SK-N-SH (cell line): ENCODE measurements at regions not wholly inside any gene's neighbourhood (a gene's known extent, or its start where the extent isn't known, plus 50 kb on each side); places are given as distances from the start of the nearest gene placed in this dataset.

Experiments used
- ELF1 ChIP-seq: IDR thresholded peaks from 2 replicates; pipeline ENCODE4 v1.4.0; 2012
- EP300 ChIP-seq, 2 experiments: IDR thresholded peaks; 2 replicates each; pipeline versions ENCODE4 v1.4.0 to v1.6.1; 2012; ENCODE audit warnings: borderline replicate concordance in 1 of 2, low read depth in 1 of 2, low read length in 1 of 2
- JUND ChIP-seq: IDR thresholded peaks from 2 replicates; pipeline ENCODE4 v1.4.0; 2012
- NRF1 ChIP-seq: IDR thresholded peaks from 2 replicates; pipeline ENCODE4 v1.6.1; 2012; ENCODE audit warnings: low read depth, mild to moderate bottlenecking, low read length
- POLR2AphosphoS5 ChIP-seq: IDR thresholded peaks from 2 replicates; pipeline ENCODE4 v1.6.1; 2012; ENCODE audit warnings: low read depth, low read length
- RAD21 ChIP-seq: IDR thresholded peaks from 2 replicates; pipeline ENCODE4 v1.6.1; 2012; ENCODE audit warnings: mild to moderate bottlenecking, low read length
- RCOR1 ChIP-seq: fragments of 150-350 bp; IDR thresholded peaks from 2 replicates; pipeline ENCODE4 v1.6.1; 2017; ENCODE audit warnings: antibody characterized with exemption, low read length
- TCF12 ChIP-seq: IDR thresholded peaks from 2 replicates; pipeline ENCODE4 v1.4.0; 2012
- TEAD4 ChIP-seq: IDR thresholded peaks from 2 replicates; pipeline ENCODE4 v1.4.0; 2012; ENCODE audit warnings: mild to moderate bottlenecking, borderline replicate concordance; ENCODE audit not compliant: insufficient read depth
- YY1 ChIP-seq: IDR thresholded peaks from 2 replicates; pipeline ENCODE4 v1.4.0; 2012; ENCODE audit warnings: low read depth, mild to moderate bottlenecking
- TF ChIP-seq, protein P1 (sequence below): fragments of 200-600 bp; sonication (generic); IDR thresholded peaks from 2 replicates; pipeline ENCODE4 v1.6.1; 2017; ENCODE audit warnings: antibody characterized with exemption, mild to moderate bottlenecking, moderate library complexity
- TF ChIP-seq, protein P2 (sequence below): IDR thresholded peaks from 2 replicates; pipeline ENCODE4; 2012
- TF ChIP-seq, protein P3 (sequence below): IDR thresholded peaks from 2 replicates; pipeline ENCODE4 v1.4.0; 2012; ENCODE audit warnings: low read depth
- TF ChIP-seq, protein P4 (sequence below): IDR thresholded peaks from 2 replicates; pipeline ENCODE4 v1.6.1; 2012; ENCODE audit warnings: mild to moderate bottlenecking, low read depth, low read length, moderate library complexity

DNA sequence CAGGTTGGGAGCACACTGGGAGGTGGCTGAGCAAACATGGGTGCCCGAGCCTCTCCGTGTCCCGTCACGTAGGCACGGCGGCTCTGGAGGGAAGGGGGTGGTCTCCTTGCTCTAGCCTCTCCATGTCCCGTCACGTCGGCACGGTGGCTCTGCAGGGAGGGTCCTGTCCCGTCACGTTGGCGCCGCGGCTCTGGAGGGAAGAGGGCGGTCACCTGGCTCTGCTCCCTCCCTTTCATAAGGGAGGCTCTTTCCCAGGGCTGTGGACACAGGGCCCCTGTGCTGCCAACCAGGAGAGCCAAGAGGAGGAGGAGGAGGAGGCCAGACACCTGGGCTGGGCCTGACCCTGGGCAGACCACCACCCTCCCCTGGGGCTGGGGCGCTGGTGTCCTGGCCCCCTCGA is 1173.7 kb downstream of the BRD1 start:
- TF ChIP-seq EP300 (IDR thresholded peaks at IDR 0.05; ENCODE audit: borderline replicate concordance in 1 of 2, low read depth in 1 of 2, low read length in 1 of 2) (no peak), POLR2AphosphoS5 (no peak), RAD21 (no peak), TCF12 (no peak), ELF1 (no peak), RCOR1 (no peak), TEAD4 (no peak), YY1 (no peak), NRF1 (no peak), JUND (no peak)
- TF ChIP-seq, protein P1, sequence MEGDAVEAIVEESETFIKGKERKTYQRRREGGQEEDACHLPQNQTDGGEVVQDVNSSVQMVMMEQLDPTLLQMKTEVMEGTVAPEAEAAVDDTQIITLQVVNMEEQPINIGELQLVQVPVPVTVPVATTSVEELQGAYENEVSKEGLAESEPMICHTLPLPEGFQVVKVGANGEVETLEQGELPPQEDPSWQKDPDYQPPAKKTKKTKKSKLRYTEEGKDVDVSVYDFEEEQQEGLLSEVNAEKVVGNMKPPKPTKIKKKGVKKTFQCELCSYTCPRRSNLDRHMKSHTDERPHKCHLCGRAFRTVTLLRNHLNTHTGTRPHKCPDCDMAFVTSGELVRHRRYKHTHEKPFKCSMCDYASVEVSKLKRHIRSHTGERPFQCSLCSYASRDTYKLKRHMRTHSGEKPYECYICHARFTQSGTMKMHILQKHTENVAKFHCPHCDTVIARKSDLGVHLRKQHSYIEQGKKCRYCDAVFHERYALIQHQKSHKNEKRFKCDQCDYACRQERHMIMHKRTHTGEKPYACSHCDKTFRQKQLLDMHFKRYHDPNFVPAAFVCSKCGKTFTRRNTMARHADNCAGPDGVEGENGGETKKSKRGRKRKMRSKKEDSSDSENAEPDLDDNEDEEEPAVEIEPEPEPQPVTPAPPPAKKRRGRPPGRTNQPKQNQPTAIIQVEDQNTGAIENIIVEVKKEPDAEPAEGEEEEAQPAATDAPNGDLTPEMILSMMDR = no peak
- TF ChIP-seq, protein P2, sequence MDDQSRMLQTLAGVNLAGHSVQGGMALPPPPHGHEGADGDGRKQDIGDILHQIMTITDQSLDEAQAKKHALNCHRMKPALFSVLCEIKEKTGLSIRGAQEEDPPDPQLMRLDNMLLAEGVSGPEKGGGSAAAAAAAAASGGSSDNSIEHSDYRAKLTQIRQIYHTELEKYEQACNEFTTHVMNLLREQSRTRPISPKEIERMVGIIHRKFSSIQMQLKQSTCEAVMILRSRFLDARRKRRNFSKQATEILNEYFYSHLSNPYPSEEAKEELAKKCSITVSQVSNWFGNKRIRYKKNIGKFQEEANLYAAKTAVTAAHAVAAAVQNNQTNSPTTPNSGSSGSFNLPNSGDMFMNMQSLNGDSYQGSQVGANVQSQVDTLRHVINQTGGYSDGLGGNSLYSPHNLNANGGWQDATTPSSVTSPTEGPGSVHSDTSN = no peak
- TF ChIP-seq, protein P3, sequence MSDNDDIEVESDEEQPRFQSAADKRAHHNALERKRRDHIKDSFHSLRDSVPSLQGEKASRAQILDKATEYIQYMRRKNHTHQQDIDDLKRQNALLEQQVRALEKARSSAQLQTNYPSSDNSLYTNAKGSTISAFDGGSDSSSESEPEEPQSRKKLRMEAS = no peak
- TF ChIP-seq, protein P4, sequence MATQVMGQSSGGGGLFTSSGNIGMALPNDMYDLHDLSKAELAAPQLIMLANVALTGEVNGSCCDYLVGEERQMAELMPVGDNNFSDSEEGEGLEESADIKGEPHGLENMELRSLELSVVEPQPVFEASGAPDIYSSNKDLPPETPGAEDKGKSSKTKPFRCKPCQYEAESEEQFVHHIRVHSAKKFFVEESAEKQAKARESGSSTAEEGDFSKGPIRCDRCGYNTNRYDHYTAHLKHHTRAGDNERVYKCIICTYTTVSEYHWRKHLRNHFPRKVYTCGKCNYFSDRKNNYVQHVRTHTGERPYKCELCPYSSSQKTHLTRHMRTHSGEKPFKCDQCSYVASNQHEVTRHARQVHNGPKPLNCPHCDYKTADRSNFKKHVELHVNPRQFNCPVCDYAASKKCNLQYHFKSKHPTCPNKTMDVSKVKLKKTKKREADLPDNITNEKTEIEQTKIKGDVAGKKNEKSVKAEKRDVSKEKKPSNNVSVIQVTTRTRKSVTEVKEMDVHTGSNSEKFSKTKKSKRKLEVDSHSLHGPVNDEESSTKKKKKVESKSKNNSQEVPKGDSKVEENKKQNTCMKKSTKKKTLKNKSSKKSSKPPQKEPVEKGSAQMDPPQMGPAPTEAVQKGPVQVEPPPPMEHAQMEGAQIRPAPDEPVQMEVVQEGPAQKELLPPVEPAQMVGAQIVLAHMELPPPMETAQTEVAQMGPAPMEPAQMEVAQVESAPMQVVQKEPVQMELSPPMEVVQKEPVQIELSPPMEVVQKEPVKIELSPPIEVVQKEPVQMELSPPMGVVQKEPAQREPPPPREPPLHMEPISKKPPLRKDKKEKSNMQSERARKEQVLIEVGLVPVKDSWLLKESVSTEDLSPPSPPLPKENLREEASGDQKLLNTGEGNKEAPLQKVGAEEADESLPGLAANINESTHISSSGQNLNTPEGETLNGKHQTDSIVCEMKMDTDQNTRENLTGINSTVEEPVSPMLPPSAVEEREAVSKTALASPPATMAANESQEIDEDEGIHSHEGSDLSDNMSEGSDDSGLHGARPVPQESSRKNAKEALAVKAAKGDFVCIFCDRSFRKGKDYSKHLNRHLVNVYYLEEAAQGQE = no peak
